ENCODE measurements at regions not wholly inside any gene's neighbourhood (a gene's known extent, or its start where the extent isn't known, plus 50 kb on each side); places are given as distances from the start of the nearest gene placed in this dataset.

DNA sequence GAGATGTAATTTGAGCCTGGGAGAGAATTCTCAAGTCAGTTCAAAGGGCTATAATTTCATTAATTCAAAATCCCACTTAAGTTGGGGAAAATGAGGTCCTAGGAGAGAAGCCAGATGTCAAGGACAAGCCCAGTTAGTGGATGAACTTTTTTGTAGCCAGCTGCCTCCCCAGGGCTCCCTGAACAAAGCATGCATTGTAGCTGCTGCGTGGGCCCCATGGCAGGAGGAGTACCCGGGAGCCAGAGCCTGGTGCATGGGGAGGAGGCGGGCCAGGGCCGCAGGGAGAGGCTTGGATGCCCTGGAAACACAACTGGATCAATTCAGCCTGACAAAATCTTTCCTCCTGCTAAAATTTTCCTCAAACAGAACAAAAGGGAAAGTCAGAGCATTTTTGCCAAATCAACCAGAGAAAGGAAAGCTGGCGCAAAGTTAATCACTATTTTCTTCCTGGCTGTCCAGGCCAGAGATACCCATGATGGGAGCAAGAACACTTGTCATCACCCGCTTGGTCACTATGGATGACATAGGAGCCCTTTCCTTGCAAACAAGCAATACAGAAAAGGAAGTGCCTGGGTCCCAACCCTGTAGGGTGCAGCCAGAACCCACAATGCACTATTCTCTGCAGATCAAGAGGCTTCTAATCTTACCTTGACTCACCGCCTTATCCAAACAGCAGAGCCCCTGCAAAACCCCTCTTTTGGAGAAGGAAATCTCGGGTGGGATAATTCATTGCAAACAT lies 248.1 kb upstream of the RAB4A start:
- DNase-seq: no peak
- H3K36me3 ChIP-seq: no peaks in the 10 kb centered on the region
- H3K27me3 ChIP-seq: no peaks in the 10 kb centered on the region

DNA sequence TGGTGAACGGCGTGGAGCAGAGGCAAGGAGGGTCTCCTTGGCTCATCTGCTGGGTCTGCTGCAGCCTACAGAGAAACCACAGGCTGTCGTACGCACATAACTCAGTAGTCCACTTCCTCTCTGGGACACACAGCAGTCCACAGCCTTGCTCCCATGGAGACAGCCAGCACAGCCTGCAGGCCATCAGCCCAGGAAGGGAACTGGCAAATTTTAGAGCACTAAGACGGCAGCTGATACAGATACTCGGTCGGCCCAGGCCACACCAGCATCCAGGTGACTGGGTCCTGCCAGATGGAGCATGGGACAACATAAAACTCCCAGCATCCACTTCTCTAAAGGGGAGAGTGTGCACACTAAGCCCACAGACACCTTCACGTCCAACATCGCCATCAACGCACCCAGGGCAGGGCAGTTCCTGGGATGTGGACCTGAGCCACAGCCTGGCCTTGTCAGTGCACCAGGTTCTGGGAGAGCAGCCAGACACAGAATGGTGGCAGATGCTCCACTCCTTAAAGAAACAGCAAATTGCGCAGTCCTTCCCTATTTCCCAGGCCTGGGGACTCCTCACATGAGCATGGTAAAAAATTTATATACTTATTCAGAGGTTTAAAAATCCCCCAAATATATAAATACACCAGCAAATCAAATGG lies 247.1 kb upstream of the RAB4A start:
- H3K4me3 ChIP-seq: no peak overlapping the region
- H3K27me3 ChIP-seq: no peaks in the 10 kb centered on the region
- DNase-seq: no peak
- H3K9me3 ChIP-seq: no peaks in the 10 kb centered on the region
- H3K36me3 ChIP-seq: no peaks in the 10 kb centered on the region

More for the DNA sequence above, 248.1 kb upstream of the RAB4A start:
- H3K9me3 ChIP-seq: no peaks in the 10 kb centered on the region
- H3K4me3 ChIP-seq: no peak overlapping the region

DNA sequence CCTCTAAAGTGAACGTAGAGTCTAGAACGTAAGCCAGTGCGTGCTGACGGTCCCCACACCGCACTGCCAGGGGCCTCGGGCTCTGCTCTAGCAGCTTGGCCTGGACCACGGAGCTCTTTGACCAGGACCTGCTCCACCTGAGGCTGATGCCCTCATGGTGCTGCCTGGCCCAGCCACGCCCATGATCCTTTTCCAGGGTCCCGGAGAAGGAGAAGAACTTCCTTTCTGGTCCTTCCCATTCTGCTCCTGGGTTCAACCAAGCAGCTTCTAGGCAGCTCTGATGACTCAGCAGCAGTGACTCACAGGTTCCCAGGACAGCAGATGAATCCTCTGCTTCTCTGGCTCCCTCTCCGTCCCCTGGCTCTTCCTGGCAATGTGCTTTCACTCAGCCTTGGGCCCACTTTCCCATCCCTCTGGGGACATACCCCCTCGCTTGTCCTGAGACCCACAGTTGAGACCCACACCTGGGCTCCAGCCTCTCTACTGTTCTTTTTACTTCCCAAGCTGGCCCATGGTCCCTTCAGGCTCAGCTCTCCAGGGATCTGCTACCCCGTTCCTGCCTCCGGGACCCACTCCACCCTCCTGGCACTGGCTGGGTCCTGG lies 246.3 kb upstream of the RAB4A start:
- DNase-seq: peak; percentile 94
- no peak overlapping the region for H3K4me3 ChIP-seq
- H3K27me3 ChIP-seq: no peaks in the 10 kb centered on the region
- no peaks in the 10 kb centered on the region for H3K9me3 ChIP-seq
- no peaks in the 10 kb centered on the region for H3K36me3 ChIP-seq

DNA sequence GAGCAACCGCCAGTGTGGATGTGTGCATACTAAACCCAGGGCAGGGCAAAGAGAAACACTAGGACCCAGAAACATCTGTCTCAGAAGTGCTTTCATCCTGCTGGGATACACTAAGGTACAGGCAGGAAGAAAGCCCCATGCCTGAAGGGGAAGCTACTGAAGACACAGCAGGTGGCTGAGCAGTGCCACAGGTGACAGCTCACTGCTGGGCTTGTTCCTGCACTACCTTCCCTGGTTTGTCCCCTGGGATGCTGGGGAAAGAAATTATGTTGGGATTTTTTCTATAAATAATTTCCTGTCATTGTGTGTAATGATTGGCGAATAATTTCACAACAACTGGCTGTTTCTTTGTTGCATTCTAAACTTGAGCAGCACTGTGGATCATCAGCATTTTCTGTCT lies 245.3 kb upstream of the RAB4A start:
- DNase-seq: no peak
- Histone ChIP-seq H3K27me3 (no peaks in the 10 kb centered on the region), H3K9me3 (no peaks in the 10 kb centered on the region), H3K4me3 (no peak overlapping the region), H3K36me3 (no peaks in the 10 kb centered on the region)

- no peak for DNase-seq
- no peaks in the 10 kb centered on the region for H3K27me3 ChIP-seq
- no peaks in the 10 kb centered on the region for H3K36me3 ChIP-seq
- H3K4me3 ChIP-seq: no peak overlapping the region
- H3K9me3 ChIP-seq: no peaks in the 10 kb centered on the region
Measured at GRCh38 chr1:229027158-229027557, 243.8 kb upstream of the RAB4A start.

DNA sequence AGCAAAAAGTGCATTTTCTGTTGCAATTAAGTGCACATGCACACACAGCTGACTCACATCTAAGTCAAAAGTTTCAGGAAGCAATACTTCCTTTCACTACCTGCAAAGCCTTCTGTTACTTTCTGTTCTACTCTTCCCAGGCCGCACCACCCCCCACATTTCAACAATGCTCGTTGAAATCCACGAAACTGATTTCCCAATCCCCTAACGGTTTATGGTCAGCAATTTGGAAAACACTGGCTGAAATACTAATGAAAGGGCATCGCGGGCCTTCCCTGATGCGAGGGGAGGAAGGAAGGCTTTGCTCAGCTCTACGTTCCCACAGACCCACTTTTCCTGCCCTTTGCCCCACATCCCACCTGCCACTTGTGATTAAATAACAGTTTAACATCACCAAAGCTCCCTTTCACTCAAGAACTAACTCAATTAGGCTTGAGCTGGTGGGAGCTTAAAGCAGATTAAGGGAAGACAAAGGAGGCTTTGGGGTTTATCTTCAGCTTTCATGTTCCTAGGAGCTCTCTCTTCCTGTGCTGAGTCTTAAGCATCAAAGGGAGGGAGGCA lies 243.2 kb upstream of the RAB4A start:
- Histone ChIP-seq H3K36me3 (no peaks in the 10 kb centered on the region), H3K4me3 (no peak overlapping the region), H3K27me3 (no peaks in the 10 kb centered on the region), H3K9me3 (no peaks in the 10 kb centered on the region)
- DNase-seq: no peak

GRCh38 chr1:229028544-229028943 lies 242.4 kb upstream of the RAB4A start:
- Histone ChIP-seq H3K4me3 (no peak overlapping the region), H3K36me3 (no peaks in the 10 kb centered on the region), H3K27me3 (no peaks in the 10 kb centered on the region), H3K9me3 (no peaks in the 10 kb centered on the region)
- no peak for DNase-seq

DNA sequence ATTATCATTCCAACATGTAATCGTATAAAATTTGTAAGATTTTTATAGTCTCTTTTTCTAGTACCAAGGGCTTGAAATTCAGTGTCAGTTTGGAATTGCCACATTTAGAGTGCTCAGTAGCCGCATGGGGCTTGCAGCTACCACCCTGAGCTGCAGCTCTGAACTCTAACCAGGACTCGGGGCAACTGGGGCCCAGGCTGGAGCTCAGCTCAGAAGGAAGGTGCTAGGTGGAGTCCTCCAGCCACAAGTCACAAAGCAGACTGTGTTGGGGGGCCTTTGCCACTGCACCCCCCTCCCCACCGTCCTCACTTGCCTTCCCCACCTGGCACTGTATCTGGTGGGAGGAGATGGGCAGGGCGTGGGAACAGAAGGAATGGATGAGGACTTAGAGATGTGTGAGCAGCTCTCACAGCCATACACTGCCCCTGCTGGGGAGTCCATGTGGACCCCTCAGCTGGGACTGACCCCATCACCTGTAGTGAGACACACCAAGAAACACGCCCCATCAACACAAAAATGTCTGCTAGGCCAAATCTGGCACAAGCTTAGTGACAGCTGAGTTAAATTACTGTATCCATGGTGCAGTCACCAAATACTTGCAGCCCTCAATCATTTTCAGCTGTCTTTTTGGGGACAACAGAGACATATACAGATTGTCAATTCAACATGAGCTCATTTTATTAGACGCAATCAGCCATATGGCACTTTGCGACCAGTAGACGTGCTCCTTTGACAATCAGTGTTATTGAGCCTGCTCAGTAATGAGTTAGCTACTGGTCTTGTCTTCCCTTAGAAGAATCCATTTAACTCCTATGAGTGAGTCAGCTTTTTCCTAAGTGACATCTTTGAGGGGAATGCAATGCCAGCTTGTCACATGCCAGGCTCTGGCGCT lies 241.7 kb upstream of the RAB4A start:
- Histone ChIP-seq H3K27me3 (no peaks in the 10 kb centered on the region; the same call in 1 of the 2 replicates), H3K9me3 (no peaks in the 10 kb centered on the region), H3K4me3 (no peak overlapping the region), H3K36me3 (no peaks in the 10 kb centered on the region)
- DNase-seq: no peak

GRCh38 chr1:229029879-229030235 lies 241.1 kb upstream of the RAB4A start:
- H3K9me3 ChIP-seq: no peaks in the 10 kb centered on the region
- H3K36me3 ChIP-seq: no peaks in the 10 kb centered on the region
- no peak for DNase-seq
- H3K4me3 ChIP-seq: no peak overlapping the region
- no peaks in the 10 kb centered on the region; the same call in 1 of the 2 replicates for H3K27me3 ChIP-seq

DNA sequence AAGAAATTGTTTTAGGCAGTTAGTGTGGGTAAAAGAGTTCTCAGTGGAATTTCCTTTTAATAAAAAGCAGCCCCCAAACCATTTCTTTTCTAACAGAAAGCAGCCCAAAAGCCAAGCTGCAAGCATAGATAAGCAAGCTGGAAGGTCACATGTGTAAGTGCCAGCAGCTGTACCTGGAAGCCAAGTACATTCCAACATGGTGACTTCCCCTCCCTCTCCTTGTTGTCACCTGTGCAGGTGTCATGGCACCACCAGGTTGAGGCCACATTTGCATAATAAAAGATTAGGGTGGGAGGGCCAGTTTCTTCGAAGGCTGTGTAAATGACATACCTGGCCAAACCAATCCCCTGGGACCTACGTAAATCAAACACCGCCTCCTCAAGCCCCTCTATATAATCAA lies 240.3 kb upstream of the RAB4A start:
- no peak overlapping the region for H3K4me3 ChIP-seq
- no peaks in the 10 kb centered on the region for H3K36me3 ChIP-seq
- DNase-seq: no peak
- H3K9me3 ChIP-seq: no peaks in the 10 kb centered on the region
- no peaks in the 10 kb centered on the region; the same call in 1 of the 2 replicates for H3K27me3 ChIP-seq

GRCh38 chr1:229031061-229031460 lies 239.8 kb upstream of the RAB4A start:
- Histone ChIP-seq H3K9me3 (no peaks in the 10 kb centered on the region), H3K36me3 (no peaks in the 10 kb centered on the region), H3K27me3 (no peaks in the 10 kb centered on the region; the same call in 1 of the 2 replicates), H3K4me3 (no peak overlapping the region)
- DNase-seq: no peak

DNA sequence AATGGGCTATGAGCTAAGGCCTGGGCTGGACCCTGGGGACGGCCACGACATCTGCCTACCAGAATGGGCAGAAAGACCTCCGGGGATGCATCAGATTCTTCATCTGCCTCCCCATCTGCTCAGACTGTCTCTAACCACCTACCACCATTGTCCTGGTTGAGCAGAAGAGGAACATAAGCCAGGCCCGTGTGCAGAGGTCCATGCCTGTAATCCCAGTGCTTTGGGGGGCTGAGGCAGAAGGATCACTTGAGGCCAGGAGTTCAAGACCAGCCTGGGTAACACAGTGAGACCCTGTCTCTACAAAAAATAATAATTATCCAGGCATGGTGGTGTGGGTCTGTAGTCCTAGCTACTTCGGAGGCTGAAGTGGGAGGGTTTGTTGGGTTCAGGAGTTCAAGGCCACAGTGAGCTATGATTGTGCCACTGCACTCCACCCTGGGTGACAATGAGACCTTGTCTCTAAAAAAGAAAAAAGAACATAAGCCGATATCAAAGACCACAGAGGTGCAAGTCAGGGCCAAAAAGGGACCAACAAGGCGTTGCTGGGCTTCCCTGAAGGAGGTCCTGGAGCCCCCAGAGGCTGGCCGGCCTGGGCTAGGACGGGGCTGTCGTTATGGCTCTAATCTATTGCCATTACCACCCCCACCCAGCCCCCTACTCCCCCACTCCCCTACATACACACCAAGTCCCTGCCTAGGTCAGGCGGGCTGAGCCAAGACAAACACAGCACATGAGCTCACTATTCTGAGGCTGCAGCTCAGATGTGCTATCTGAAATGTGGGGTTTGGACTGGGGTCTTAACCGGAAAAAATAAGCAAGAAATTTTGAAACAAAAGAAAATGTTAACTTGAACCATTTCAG lies 239.2 kb upstream of the RAB4A start:
- DNase-seq: no peak
- no peaks in the 10 kb centered on the region for H3K36me3 ChIP-seq
- H3K9me3 ChIP-seq: no peaks in the 10 kb centered on the region
- no peaks in the 10 kb centered on the region; the same call in 1 of the 2 replicates for H3K27me3 ChIP-seq
- no peak overlapping the region for H3K4me3 ChIP-seq

GRCh38 chr1:229032375-229032774 lies 238.5 kb upstream of the RAB4A start:
- H3K4me3 ChIP-seq: no peak overlapping the region
- no peaks in the 10 kb centered on the region for H3K9me3 ChIP-seq
- DNase-seq: no peak
- no peaks in the 10 kb centered on the region; the same call in 1 of the 2 replicates for H3K27me3 ChIP-seq
- no peaks in the 10 kb centered on the region for H3K36me3 ChIP-seq

DNA sequence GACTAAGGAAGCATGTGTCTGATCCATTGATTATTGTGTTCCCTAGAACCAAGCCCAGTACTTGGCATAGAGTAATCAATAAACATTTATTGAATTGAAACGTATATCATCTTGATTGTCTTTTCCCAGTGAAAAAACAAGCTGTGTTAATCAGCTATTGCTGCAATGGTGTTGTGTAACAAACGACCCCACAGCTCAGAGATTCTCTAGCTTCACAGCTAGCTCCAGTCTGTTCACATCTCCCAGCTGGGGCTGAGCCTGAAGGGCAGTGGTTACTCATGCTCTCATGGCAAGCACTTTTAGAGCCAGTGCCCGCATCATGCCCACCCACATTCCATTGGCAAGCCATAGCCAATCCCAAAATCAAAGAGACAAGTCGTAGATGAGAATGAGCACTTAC lies 237.4 kb upstream of the RAB4A start:
- peak; percentile 26 for DNase-seq
- Histone ChIP-seq H3K27me3 (no peaks in the 10 kb centered on the region; the same call in 1 of the 2 replicates), H3K9me3 (no peaks in the 10 kb centered on the region), H3K4me3 (no peak overlapping the region), H3K36me3 (no peaks in the 10 kb centered on the region)

GRCh38 chr1:229034342-229034741 lies 236.6 kb upstream of the RAB4A start:
- no peak overlapping the region for H3K4me3 ChIP-seq
- H3K9me3 ChIP-seq: no peaks in the 10 kb centered on the region; the same call in 1 of the 2 replicates
- H3K27me3 ChIP-seq: peaks cover 5% of the 10 kb centered on the region
- DNase-seq: no peak
- no peaks in the 10 kb centered on the region for H3K36me3 ChIP-seq
